RKO (cell line): ENCODE measurements at regions not wholly inside any gene's neighbourhood (a gene's known extent, or its start where the extent isn't known, plus 50 kb on each side); places are given as distances from the start of the nearest gene placed in this dataset.

Source experiments
- DNase-seq: peaks from one replicate; pipeline ENCODE4 v3.0.0-alpha.2; 2016; ENCODE audit warnings: low spot score

DNA sequence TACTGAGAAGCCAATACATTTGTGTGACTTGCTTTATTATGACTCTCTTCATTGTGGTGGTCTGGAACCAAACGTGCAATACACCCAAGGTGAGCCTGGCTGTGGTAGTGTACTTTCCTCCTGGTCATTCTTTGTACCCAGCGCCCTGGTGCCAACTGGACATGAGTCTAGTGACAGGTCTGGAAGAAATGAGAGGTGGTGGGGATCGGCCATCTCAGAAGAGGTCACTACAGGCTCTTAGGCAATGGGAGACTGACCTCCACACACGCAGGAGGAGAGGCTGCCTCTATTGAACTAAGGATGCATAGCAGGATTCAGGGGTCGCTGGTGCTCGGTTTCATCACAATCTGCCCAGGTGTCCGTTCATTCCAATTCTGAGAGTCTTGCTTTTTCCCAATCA is 56.4 kb upstream of the RTL6 start:
- no peak for DNase-seq

GRCh38 chr22:44550711-44551491 is 52.9 kb upstream of the RTL6 start:
- peak; percentile 19 for DNase-seq

DNA sequence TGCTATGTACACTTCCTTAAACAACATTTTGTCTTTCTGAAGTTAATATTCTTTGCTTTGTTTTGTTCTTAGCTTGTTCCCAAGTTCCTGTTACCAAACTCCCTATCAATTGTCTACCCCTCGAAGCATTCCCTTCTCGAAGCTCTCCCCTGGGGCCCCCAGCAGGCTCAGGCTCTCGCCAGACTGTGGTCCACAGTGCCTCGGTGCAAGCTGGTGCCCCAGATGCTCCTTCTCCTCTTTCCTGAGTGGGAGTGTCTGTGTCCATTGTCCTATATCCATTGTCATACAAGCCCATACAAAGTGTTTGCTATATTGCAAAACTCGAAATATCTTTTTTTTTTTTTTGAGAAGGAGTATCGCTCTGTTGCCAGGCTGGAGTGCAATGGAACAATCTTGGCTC is 51.7 kb upstream of the RTL6 start:
- no peak for DNase-seq

DNA sequence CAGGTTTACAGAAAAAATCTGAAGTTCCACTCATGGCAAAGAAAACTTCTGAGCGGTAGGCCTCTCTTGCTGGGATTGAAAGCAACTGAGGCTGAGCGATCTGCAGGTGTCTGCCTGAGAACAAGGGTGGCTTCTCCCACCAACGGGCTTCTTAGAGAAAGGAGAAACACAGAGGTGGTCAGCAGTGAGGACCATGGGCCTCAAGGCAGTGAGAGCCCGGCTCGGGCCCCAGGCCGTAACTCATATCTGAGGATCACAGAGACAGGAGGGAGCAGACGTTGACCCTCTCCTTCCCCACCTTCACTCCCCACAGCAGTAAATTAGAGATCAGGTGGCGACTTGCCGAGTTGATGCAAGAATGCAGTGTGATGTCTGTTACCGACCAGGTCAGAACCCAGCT is 50.9 kb upstream of the RTL6 start:
- no peak for DNase-seq
